GM20000 (cell line): ENCODE measurements at regions not wholly inside any gene's neighbourhood (a gene's known extent, or its start where the extent isn't known, plus 50 kb on each side); places are given as distances from the start of the nearest gene placed in this dataset.

Experiments used
- DNase-seq: peaks from one replicate; pipeline ENCODE4 v3.0.0; 2012; ENCODE audit warnings: low spot score
- TF ChIP-seq, protein P1 (sequence below): IDR thresholded peaks from 2 replicates; pipeline ENCODE4 v1.5.1; 2012; ENCODE audit warnings: mild to moderate bottlenecking, control low read depth; ENCODE audit errors: extremely low read depth, missing control alignments

DNA sequence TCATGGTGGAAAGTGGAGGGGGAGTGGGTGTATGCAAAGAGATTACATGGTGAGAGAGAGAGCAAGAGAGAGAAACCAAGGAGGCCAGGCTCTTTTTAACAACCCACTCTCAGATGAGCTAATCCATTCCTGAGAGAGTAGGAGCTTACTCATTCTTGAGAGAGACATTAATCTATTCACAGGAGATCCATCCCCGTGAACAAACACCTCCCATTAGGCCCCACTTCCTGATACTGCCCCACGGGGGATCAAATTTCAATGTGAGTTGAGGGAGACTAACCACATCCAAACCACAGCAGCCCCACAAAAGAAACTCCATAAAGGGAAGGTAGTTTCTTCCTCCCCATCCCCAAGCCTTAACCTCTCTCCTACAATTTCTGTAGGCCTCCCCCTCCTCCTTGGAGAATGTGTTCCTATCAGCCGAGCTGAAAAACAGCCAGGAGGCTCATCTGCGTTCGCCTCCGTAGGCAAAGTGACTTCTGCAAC is 450.0 kb downstream of the NPIPA7 start:
- no peak for DNase-seq

DNA sequence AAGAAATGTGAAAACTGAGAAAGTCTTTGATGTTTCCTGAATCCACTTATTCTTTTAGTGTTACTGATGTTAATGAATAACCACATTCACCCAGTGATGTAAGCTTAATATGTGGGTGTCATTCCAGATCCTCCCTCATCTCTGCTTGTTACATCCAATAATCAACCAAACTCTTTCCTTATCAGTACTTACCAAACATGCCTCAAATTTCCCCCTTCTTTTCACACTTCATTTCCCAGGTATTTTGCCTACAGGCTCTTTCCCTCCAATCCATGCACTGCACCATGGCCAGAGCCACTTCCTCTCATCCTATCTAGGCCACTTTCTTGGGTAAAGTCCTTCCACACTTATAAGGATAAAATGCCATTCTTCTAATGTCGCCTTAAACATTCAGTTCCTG is 451.5 kb downstream of the NPIPA7 start:
- TF ChIP-seq, protein P1, sequence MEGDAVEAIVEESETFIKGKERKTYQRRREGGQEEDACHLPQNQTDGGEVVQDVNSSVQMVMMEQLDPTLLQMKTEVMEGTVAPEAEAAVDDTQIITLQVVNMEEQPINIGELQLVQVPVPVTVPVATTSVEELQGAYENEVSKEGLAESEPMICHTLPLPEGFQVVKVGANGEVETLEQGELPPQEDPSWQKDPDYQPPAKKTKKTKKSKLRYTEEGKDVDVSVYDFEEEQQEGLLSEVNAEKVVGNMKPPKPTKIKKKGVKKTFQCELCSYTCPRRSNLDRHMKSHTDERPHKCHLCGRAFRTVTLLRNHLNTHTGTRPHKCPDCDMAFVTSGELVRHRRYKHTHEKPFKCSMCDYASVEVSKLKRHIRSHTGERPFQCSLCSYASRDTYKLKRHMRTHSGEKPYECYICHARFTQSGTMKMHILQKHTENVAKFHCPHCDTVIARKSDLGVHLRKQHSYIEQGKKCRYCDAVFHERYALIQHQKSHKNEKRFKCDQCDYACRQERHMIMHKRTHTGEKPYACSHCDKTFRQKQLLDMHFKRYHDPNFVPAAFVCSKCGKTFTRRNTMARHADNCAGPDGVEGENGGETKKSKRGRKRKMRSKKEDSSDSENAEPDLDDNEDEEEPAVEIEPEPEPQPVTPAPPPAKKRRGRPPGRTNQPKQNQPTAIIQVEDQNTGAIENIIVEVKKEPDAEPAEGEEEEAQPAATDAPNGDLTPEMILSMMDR = no peak
- DNase-seq = no peak

More for the DNA sequence above, 450.0 kb downstream of the NPIPA7 start:
- TF ChIP-seq, protein P1 = no peak

DNA sequence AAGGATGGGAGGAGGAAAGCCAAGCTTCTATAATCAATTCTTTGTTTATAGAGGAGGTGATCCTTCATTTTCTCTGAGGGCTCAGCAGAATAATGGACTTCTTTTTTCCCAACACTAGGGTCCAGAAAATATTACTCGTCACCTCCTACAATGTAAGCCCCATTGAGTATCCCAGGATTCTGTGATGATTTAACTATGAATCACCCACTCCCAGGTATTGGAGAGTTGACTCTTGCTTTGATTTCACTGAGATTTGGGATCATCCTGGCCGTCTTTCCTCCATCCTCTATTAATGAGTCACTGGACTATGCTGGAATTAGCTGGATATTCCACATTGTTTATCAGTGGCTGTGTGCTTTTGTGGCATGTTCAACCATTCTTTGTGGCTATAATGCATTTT is 452.0 kb downstream of the NPIPA7 start:
- TF ChIP-seq, protein P1 = no peak
- no peak for DNase-seq

DNA sequence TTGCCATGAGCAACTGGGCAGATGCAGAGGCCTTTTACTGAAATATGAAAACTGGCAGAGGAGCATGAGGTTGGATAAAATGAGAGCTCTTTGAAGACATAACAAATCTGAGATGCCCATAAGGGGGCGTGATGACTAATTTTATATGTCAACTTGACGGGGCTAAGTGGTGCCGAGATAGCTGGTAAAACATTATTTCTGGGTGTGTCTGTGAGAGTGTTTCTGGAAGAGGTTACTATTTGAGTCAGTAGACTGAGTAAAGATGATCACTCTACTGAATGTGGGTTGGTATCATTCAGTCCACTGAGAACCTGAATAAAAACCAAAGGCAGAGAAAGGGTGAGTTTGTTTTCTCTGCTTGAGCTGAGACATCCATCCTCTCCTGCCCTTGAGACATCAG is 454.2 kb downstream of the NPIPA7 start:
- TF ChIP-seq, protein P1 = no peak
- no peak for DNase-seq

DNA sequence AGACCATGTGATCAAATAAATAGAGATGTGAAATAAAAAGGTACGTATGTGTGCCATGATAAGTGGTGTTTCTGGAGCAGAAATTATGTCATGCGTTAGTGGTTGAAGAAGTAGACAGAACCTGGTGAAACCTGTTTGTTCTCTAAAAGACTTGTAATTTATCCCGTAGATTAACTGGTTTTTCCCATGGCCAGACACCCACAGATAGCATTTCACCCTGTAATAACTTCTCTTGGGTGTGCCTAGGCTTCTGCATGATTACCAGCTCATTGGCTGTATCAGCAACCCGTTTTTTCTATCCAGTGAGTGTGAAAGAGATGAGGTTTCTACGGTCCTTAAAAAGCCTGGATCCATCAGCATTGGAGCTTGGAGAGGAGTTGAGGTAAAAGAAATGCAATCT is 471.3 kb downstream of the NPIPA7 start:
- TF ChIP-seq, protein P1 = no peak

DNA sequence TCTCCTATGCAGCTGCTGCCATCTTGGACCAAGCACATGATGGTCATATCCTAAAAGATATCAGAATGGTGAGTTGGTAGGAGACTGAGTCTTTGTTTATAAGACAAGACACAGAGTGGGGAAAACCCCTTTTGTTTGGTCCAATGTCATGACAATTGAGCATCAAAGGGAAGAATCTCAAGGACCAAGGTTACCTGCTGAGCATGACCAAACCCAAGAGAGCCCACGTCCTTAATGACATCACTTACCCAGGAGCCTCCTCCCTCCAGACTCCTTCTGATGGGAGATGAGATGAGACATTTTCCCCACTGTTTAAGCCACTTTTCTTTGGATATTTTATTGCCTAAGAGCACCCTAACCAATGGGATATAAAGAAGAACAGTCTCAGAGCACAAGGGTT is 478.1 kb downstream of the NPIPA7 start:
- no peak for DNase-seq
- TF ChIP-seq, protein P1 = no peak

More for the DNA sequence above, 471.3 kb downstream of the NPIPA7 start:
- no peak for DNase-seq

DNA sequence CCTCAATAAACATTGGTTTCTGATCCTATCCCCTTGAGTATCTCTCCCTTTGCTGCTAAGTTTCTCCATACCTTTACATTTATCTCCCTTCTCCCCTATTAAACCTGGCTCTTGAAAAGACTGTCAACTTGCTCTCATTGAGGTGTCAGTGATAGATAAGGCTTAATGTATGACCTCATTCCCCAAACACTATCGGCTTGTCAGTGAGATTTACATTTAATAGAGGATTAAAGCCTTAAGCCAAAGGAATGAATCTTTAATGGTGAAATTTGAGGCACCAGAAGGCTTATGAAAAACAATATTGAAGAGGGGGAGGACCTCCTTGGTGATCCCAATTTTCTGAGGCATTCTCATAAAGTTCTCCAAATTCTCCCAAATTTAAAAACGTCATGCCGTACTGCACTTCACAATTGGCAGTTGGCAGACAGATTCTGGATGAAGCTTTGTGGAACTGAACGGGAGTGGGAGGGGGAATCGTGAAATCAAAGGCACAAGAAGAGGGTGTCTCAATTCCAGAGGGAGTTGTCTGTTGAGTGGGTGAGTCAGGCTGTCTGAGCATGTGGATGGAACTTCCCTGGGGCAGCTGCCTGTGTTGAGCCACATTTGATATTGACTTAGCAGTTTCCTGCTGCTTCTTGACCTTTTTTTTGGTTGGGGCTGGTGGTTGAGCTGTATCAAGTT is 478.8 kb downstream of the NPIPA7 start:
- no peak for DNase-seq
- TF ChIP-seq, protein P1 = no peak
